ENCODE measurements at regions not wholly inside any gene's neighbourhood (a gene's known extent, or its start where the extent isn't known, plus 50 kb on each side); places are given as distances from the start of the nearest gene placed in this dataset.
A peak's percentile ranks its signal among the peaks of the same experiment; 100 is the strongest.

DNA sequence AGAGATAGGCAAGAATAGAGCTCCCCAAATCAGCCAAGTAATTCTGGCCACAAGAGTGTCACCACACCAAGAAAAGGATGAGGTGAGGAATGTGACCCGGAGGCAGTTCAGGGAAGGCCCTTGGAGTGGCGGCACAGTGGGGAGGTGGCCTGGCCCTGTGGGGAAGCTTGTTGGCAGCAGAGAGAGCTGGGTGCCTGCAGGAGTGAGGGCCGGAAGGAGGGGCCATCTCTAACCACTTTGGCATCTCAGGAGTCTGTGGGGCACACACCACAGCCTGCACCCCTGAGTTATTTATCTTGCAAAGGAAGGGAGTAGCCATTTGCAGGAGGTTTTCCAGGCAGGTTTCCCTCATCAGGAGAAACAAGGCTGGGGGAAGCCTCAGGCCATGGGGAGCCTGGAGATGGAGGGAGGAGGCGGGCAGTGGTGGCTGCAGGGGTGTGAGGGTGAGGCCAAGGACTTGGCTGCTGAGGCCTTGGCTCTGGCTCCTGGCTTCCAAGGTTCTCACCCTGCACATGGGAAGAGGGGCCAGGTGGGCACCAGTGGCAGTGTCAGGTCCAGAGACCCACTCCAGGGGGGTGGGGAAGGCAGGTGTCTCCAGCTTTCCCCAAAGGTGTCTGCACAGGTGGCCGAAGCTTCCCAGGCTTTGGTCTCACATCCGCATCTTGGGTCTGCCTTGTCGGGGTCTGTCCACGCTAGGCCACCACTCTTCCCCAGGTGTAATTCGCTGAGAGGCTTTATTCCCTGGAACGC, 370.2 kb downstream of the CTTN start:
- H3K27ac Mint-ChIP-seq (ENCODE audit: unreplicated experiment): no peak overlapping the region
- H3K4me1 Mint-ChIP-seq (ENCODE audit: low read depth): no peaks in the 10 kb centered on the region
- TF ChIP-seq CTCF (IDR thresholded peaks at IDR 0.05): no peak
- H3K4me3 Mint-ChIP-seq (ENCODE audit: unreplicated experiment): no peak overlapping the region
- H3K36me3 Mint-ChIP-seq (ENCODE audit: low read depth): no peaks in the 10 kb centered on the region
- H3K9me3 Mint-ChIP-seq (ENCODE audit: low read depth): peaks cover 6% of the 10 kb centered on the region
- peak; percentile 75 for DNase-seq (ENCODE audit: low spot score)
- H3K27me3 Mint-ChIP-seq (ENCODE audit: low read depth): peaks cover 21% of the 10 kb centered on the region

- H3K36me3 Mint-ChIP-seq (ENCODE audit: low read depth): no peaks in the 10 kb centered on the region
- H3K27ac Mint-ChIP-seq (ENCODE audit: unreplicated experiment): no peak overlapping the region
- H3K27me3 Mint-ChIP-seq (ENCODE audit: low read depth): peaks cover 21% of the 10 kb centered on the region
- peaks cover 11% of the 10 kb centered on the region for H3K9me3 Mint-ChIP-seq (ENCODE audit: low read depth)
- H3K4me3 Mint-ChIP-seq (ENCODE audit: unreplicated experiment): no peak overlapping the region
- no peak for TF ChIP-seq CTCF (IDR thresholded peaks at IDR 0.05)
- DNase-seq (ENCODE audit: low spot score): peak; percentile 70
- H3K4me1 Mint-ChIP-seq (ENCODE audit: low read depth): no peaks in the 10 kb centered on the region
Observed at GRCh38 chr11:70769106-70769505, 370.8 kb downstream of the CTTN start.

DNA sequence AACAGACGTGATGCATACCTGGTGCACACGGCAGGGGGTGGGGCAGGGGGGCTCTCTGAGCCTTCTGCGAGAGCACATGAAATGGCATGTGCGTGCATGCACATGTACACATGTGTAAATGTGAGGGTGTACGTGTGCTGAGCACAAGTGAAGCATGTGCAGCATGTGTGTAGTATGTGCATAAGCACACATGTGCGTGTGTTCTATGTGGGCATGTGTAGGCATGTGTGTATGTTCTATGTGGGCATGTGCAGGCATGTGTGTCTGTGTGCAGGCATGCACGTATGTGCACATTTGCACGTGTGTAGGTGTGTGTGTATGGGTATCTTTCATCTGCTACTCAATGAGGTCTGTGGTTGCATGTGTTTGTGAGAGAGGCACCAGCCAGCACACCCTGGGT, 371.2 kb downstream of the CTTN start:
- H3K4me3 Mint-ChIP-seq (ENCODE audit: unreplicated experiment): no peak overlapping the region
- peak; percentile 48 for DNase-seq (ENCODE audit: low spot score)
- no peak for TF ChIP-seq CTCF (IDR thresholded peaks at IDR 0.05)
- H3K27ac Mint-ChIP-seq (ENCODE audit: unreplicated experiment): no peak overlapping the region
- H3K36me3 Mint-ChIP-seq (ENCODE audit: low read depth): no peaks in the 10 kb centered on the region
- H3K9me3 Mint-ChIP-seq (ENCODE audit: low read depth): peaks cover 11% of the 10 kb centered on the region
- no peaks in the 10 kb centered on the region for H3K4me1 Mint-ChIP-seq (ENCODE audit: low read depth)
- H3K27me3 Mint-ChIP-seq (ENCODE audit: low read depth): peaks cover 21% of the 10 kb centered on the region

- no peaks in the 10 kb centered on the region for H3K4me1 Mint-ChIP-seq (ENCODE audit: low read depth)
- H3K4me3 Mint-ChIP-seq (ENCODE audit: unreplicated experiment): no peak overlapping the region
- H3K27me3 Mint-ChIP-seq (ENCODE audit: low read depth): peaks cover 14% of the 10 kb centered on the region
- TF ChIP-seq CTCF (IDR thresholded peaks at IDR 0.05): no peak
- no peaks in the 10 kb centered on the region for H3K36me3 Mint-ChIP-seq (ENCODE audit: low read depth)
- H3K9me3 Mint-ChIP-seq (ENCODE audit: low read depth): peaks cover 11% of the 10 kb centered on the region
- DNase-seq (ENCODE audit: low spot score): peak; percentile 76
- H3K27ac Mint-ChIP-seq (ENCODE audit: unreplicated experiment): no peak overlapping the region
Observed at GRCh38 chr11:70771099-70771885, 373.0 kb downstream of the CTTN start.

DNA sequence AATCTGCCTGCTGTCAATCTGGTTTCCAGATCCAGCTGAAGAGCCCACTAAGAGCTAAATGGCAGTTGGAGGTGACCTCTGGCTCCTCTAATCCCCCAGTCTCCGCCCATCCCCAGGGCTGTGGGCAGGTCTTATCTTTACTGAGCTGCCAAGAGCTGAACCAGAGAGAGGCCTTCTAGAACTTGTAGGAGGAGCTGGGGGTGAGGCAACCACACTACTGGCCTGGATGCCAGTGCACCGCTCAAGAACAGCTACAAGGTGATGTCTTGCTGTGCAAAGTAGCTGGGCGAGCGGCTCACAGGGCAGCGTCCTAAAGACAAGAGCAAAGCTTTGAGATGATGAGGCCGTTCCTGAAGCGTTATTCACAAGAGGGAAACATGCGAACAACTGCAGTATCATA, 374.6 kb downstream of the CTTN start:
- no peak overlapping the region for H3K27ac Mint-ChIP-seq (ENCODE audit: unreplicated experiment)
- DNase-seq (ENCODE audit: low spot score): peak; percentile 39
- peaks cover 4% of the 10 kb centered on the region for H3K27me3 Mint-ChIP-seq (ENCODE audit: low read depth)
- peaks cover 11% of the 10 kb centered on the region for H3K9me3 Mint-ChIP-seq (ENCODE audit: low read depth)
- H3K36me3 Mint-ChIP-seq (ENCODE audit: low read depth): no peaks in the 10 kb centered on the region
- no peak overlapping the region for H3K4me3 Mint-ChIP-seq (ENCODE audit: unreplicated experiment)
- H3K4me1 Mint-ChIP-seq (ENCODE audit: low read depth): no peaks in the 10 kb centered on the region
- no peak for TF ChIP-seq CTCF (IDR thresholded peaks at IDR 0.05)

All from chondrocyte (in vitro differentiated cells).